NT2/D1 (cell line): ENCODE measurements at regions not wholly inside any gene's neighbourhood (a gene's known extent, or its start where the extent isn't known, plus 50 kb on each side); places are given as distances from the start of the nearest gene placed in this dataset.

Experiments
- YY1 ChIP-seq: IDR thresholded peaks from 2 replicates; pipeline ENCODE4 v1.6.1; 2011; ENCODE audit not compliant: insufficient read length, insufficient read depth
- ZNF274 ChIP-seq: IDR thresholded peaks from 2 replicates; pipeline ENCODE4 v1.6.1; 2011; ENCODE audit warnings: mild to moderate bottlenecking, low read depth, low read length

DNA sequence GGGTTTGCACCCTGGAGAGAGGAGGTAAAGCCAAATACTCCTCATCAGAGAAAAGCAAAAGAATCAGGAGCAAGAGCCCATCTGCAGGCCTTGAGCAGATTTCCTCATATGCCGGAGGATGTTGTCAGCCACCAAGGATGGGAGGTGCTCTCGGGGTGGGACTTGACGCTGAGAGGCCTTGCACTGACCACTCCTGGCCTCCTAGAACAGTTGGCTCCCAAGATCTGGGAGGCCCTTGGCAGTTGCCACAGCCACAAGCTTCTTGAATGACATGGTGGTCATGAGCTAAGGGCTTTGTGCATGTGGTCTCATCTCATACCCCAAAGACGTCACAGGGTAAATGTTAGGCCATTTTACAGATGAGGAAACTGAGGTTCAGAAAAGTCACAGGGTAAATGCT, 75.2 kb upstream of the PMEPA1 start:
- no peak for TF ChIP-seq YY1
- TF ChIP-seq ZNF274: no peak
